Activated CD4-positive, alpha-beta memory T cell treated with anti-CD3 and anti-CD28 coated beads, Interleukin-2, amount 10 ng/mL, durations not matched to agents 7 days and 5 days (primary cell): ENCODE measurements at regions not wholly inside any gene's neighbourhood (a gene's known extent, or its start where the extent isn't known, plus 50 kb on each side); places are given as distances from the start of the nearest gene placed in this dataset.

Experiments
- CTCF ChIA-PET: fragments of 350-600 bp; sonication (Branson Sonifier 250); formaldehyde crosslinking; loops from one replicate; lab custom pipeline; 2021; ENCODE audit warnings: antibody characterized with exemption, inconsistent platforms; lab: Charles Lee
- POLR2A ChIA-PET: fragments of 350-600 bp; sonication (Branson Sonifier 250); formaldehyde crosslinking; loops from one replicate; lab custom pipeline; 2021; ENCODE audit warnings: antibody characterized with exemption; lab: Charles Lee
- DNase-seq: peaks from one replicate; pipeline ENCODE4 v3.0.0-alpha.2; 2020
- H3K27ac Mint-ChIP-seq: one replicate; pipeline ENCODE4 v1.8.0; 2021; ENCODE audit warnings: mild to moderate bottlenecking, mixed read lengths
- H3K27me3 Mint-ChIP-seq: one replicate; pipeline ENCODE4 v1.8.0; 2021; ENCODE audit warnings: mixed read lengths
- H3K36me3 Mint-ChIP-seq: one replicate; pipeline ENCODE4 v1.8.0; 2021; ENCODE audit warnings: low read depth, mixed read lengths
- H3K4me1 Mint-ChIP-seq: one replicate; pipeline ENCODE4 v1.8.0; 2021; ENCODE audit warnings: mixed read lengths
- H3K4me3 Mint-ChIP-seq: one replicate; pipeline ENCODE4 v1.8.0; 2021; ENCODE audit warnings: mild to moderate bottlenecking, mixed read lengths
- H3K9me3 Mint-ChIP-seq: one replicate; pipeline ENCODE4 v1.8.0; 2021; ENCODE audit warnings: mixed read lengths

DNA sequence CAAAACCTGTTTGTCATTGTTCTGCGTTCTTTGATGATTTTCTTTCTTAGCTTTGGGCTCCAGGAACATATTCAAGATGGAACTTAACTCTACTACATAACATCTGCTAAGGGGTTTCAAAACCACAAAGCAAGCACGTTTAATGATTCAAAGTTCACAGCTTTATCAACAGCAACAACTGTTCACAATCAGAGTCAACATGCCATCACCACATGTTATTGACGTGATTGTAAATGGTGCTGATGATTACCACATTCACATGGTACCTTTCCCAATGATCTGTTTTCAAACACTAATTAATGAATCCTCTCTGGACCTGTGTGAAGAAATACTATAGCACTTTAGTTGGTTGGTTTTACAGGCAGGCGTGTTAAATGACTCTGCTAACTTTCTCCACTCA is 180.6 kb upstream of the CEP162 start:
- CTCF ChIA-PET, result no interaction called here
- no peaks in the 10 kb centered on the region for H3K4me1 Mint-ChIP-seq
- no peak overlapping the region for H3K4me3 Mint-ChIP-seq
- no peaks in the 10 kb centered on the region for H3K9me3 Mint-ChIP-seq
- H3K27me3 Mint-ChIP-seq, result no peaks in the 10 kb centered on the region
- H3K27ac Mint-ChIP-seq, result no peak overlapping the region
- POLR2A ChIA-PET, result no interaction called here
- no peaks in the 10 kb centered on the region for H3K36me3 Mint-ChIP-seq
- no peak for DNase-seq

- DNase-seq, result no peak
- H3K27me3 Mint-ChIP-seq, result no peaks in the 10 kb centered on the region
- no peak overlapping the region for H3K4me3 Mint-ChIP-seq
- H3K27ac Mint-ChIP-seq, result no peak overlapping the region
- H3K36me3 Mint-ChIP-seq, result no peaks in the 10 kb centered on the region
- ChIA-PET POLR2A (no interaction called here), CTCF (no interaction called here)
- no peaks in the 10 kb centered on the region for H3K4me1 Mint-ChIP-seq
- H3K9me3 Mint-ChIP-seq, result no peaks in the 10 kb centered on the region
These were observed 176.1 kb upstream of the CEP162 start for GRCh38 chr6:84403545-84403944.

GRCh38 chr6:84399003-84399402 is 171.6 kb upstream of the CEP162 start:
- H3K4me1 Mint-ChIP-seq, result no peaks in the 10 kb centered on the region
- ChIA-PET POLR2A (no interaction called here), CTCF (no interaction called here)
- H3K9me3 Mint-ChIP-seq, result no peaks in the 10 kb centered on the region
- H3K27me3 Mint-ChIP-seq, result no peaks in the 10 kb centered on the region
- no peak overlapping the region for H3K27ac Mint-ChIP-seq
- H3K4me3 Mint-ChIP-seq, result no peak overlapping the region
- no peaks in the 10 kb centered on the region for H3K36me3 Mint-ChIP-seq
- no peak for DNase-seq

DNA sequence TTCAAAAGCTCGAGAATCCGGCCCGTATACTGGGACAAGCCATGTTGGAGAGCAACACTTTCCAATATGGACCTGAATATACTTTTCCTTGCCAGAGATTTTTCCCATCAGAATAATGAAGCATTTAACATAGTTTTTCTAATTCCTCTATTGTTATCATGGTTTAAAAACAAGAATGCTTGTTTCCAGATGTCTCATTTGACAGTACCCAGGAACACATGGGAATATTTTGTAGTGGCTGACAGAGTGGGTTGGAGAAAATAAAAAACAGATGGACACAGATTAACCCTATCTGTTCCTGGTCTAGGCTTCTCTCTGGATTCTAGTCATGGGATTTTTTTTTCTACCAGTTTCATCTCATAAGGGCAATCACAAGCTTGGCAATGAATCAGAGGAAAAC is 164.8 kb upstream of the CEP162 start:
- H3K27ac Mint-ChIP-seq, result no peak overlapping the region
- H3K27me3 Mint-ChIP-seq, result no peaks in the 10 kb centered on the region
- no peaks in the 10 kb centered on the region for H3K9me3 Mint-ChIP-seq
- H3K4me1 Mint-ChIP-seq, result no peaks in the 10 kb centered on the region
- ChIA-PET POLR2A (no interaction called here), CTCF (no interaction called here)
- no peak overlapping the region for H3K4me3 Mint-ChIP-seq
- no peak for DNase-seq
- no peaks in the 10 kb centered on the region for H3K36me3 Mint-ChIP-seq

DNA sequence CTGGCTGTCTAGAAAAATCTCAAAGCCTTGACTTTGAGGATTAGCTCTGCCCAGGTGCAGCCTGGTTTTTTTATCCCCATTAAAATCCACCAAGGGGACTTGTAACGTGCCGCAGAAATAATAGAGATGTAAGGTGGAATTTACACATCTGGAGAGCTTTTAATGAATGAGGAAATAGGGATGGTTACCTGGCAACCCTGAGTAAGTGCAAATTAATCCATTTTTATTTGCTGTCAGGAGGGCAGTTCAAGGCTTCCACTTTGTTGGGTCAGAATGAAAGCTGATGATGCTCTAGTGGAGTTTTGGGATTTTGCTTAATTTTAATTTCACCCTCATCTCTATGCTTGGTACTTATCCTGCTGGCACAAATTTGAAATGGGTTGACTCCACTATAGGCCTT is 163.4 kb upstream of the CEP162 start:
- no peaks in the 10 kb centered on the region for H3K4me1 Mint-ChIP-seq
- no peak for DNase-seq
- no peak overlapping the region for H3K27ac Mint-ChIP-seq
- no peak overlapping the region for H3K4me3 Mint-ChIP-seq
- no peaks in the 10 kb centered on the region for H3K27me3 Mint-ChIP-seq
- ChIA-PET CTCF (no interaction called here), POLR2A (no interaction called here)
- H3K36me3 Mint-ChIP-seq, result no peaks in the 10 kb centered on the region
- no peaks in the 10 kb centered on the region for H3K9me3 Mint-ChIP-seq

- Mint-ChIP-seq H3K27me3 (no peaks in the 10 kb centered on the region), H3K9me3 (no peaks in the 10 kb centered on the region), H3K4me3 (no peak overlapping the region), H3K36me3 (no peaks in the 10 kb centered on the region), H3K27ac (no peak overlapping the region), H3K4me1 (no peaks in the 10 kb centered on the region)
- ChIA-PET POLR2A (no interaction called here), CTCF (no interaction called here)
- DNase-seq, result no peak
These were observed 162.9 kb upstream of the CEP162 start for GRCh38 chr6:84390334-84390733.

GRCh38 chr6:84379142-84379541 is 151.7 kb upstream of the CEP162 start:
- CTCF ChIA-PET, result no interaction called here
- Mint-ChIP-seq H3K9me3 (no peaks in the 10 kb centered on the region), H3K4me1 (no peaks in the 10 kb centered on the region), H3K36me3 (no peaks in the 10 kb centered on the region), H3K4me3 (no peak overlapping the region), H3K27me3 (no peaks in the 10 kb centered on the region), H3K27ac (no peak overlapping the region)
- POLR2A ChIA-PET, result no interaction called here
- DNase-seq, result no peak

- H3K27me3 Mint-ChIP-seq, result no peaks in the 10 kb centered on the region
- peaks cover 2% of the 10 kb centered on the region for H3K9me3 Mint-ChIP-seq
- H3K36me3 Mint-ChIP-seq, result no peaks in the 10 kb centered on the region
- CTCF ChIA-PET, result no interaction called here
- no peak overlapping the region for H3K27ac Mint-ChIP-seq
- no peak overlapping the region for H3K4me3 Mint-ChIP-seq
- POLR2A ChIA-PET, result no interaction called here
- DNase-seq, result no peak
- no peaks in the 10 kb centered on the region for H3K4me1 Mint-ChIP-seq
These were observed 144.8 kb upstream of the CEP162 start for GRCh38 chr6:84372290-84372689.

- ChIA-PET CTCF (no interaction called here), POLR2A (no interaction called here)
- Mint-ChIP-seq H3K36me3 (no peaks in the 10 kb centered on the region), H3K4me3 (no peak overlapping the region), H3K4me1 (no peaks in the 10 kb centered on the region), H3K27ac (no peak overlapping the region), H3K9me3 (peaks cover 2% of the 10 kb centered on the region), H3K27me3 (no peaks in the 10 kb centered on the region)
- no peak for DNase-seq
These were observed 144.2 kb upstream of the CEP162 start for GRCh38 chr6:84371681-84372080.

GRCh38 chr6:84362193-84362821 is 134.9 kb upstream of the CEP162 start:
- POLR2A ChIA-PET, result no interaction called here
- no peaks in the 10 kb centered on the region for H3K36me3 Mint-ChIP-seq

GRCh38 chr6:84361372-84362192 is 134.1 kb upstream of the CEP162 start:
- H3K36me3 Mint-ChIP-seq, result no peaks in the 10 kb centered on the region
- no peak for DNase-seq
- H3K4me3 Mint-ChIP-seq, result no peak overlapping the region
- POLR2A ChIA-PET, result no interaction called here
- CTCF ChIA-PET, result no interaction called here
- no peaks in the 10 kb centered on the region for H3K9me3 Mint-ChIP-seq
- H3K27ac Mint-ChIP-seq, result no peak overlapping the region
- no peaks in the 10 kb centered on the region for H3K4me1 Mint-ChIP-seq
- no peaks in the 10 kb centered on the region for H3K27me3 Mint-ChIP-seq

More at GRCh38 chr6:84362193-84362821, 134.9 kb upstream of the CEP162 start:
- Mint-ChIP-seq H3K4me1 (no peaks in the 10 kb centered on the region), H3K27me3 (no peaks in the 10 kb centered on the region), H3K9me3 (no peaks in the 10 kb centered on the region), H3K27ac (no peak overlapping the region), H3K4me3 (no peak overlapping the region)
- CTCF ChIA-PET, result no interaction called here
- no peak for DNase-seq

GRCh38 chr6:84360039-84360438 is 132.6 kb upstream of the CEP162 start:
- POLR2A ChIA-PET, result no interaction called here

GRCh38 chr6:84358581-84358980 is 131.1 kb upstream of the CEP162 start:
- Mint-ChIP-seq H3K4me1 (no peaks in the 10 kb centered on the region), H3K36me3 (no peaks in the 10 kb centered on the region), H3K4me3 (no peak overlapping the region), H3K9me3 (no peaks in the 10 kb centered on the region), H3K27me3 (no peaks in the 10 kb centered on the region), H3K27ac (no peak overlapping the region)
- CTCF ChIA-PET, result no interaction called here
- POLR2A ChIA-PET, result no interaction called here
- DNase-seq, result no peak

More at GRCh38 chr6:84360039-84360438, 132.6 kb upstream of the CEP162 start:
- CTCF ChIA-PET, result no interaction called here
- Mint-ChIP-seq H3K27me3 (no peaks in the 10 kb centered on the region), H3K36me3 (no peaks in the 10 kb centered on the region), H3K9me3 (no peaks in the 10 kb centered on the region), H3K4me3 (no peak overlapping the region), H3K27ac (no peak overlapping the region), H3K4me1 (no peaks in the 10 kb centered on the region)
- DNase-seq, result no peak

DNA sequence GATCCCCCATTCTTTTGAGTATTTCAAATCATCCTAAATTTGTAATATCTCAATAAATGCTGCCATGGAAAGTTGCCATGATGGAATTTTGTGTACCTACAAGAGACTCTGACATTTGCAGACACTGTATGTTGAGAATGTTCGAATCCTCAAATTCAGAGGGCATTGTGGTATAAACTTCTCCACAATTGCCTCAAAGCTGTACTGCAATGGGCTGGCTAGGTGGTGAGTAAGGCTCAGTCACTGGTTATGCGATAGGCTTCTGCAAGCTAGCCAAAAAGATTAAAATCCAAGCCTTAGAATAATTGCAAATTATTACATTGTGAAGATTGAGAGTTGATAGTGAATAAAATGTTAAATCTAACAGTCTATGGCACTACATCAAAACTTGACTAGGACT is 130.2 kb upstream of the CEP162 start:
- Mint-ChIP-seq H3K4me1 (no peaks in the 10 kb centered on the region), H3K36me3 (no peaks in the 10 kb centered on the region), H3K27ac (no peak overlapping the region), H3K27me3 (no peaks in the 10 kb centered on the region), H3K9me3 (no peaks in the 10 kb centered on the region), H3K4me3 (no peak overlapping the region)
- POLR2A ChIA-PET, result no interaction called here
- DNase-seq, result no peak
- CTCF ChIA-PET, result no interaction called here
